Hematopoietic multipotent progenitor cell treated with erythropoietin and hydrocortisone succinate and interleukin-3 and kit ligand, for 17 days (in vitro differentiated cells): ENCODE measurements at regions not wholly inside any gene's neighbourhood (a gene's known extent, or its start where the extent isn't known, plus 50 kb on each side); places are given as distances from the start of the nearest gene placed in this dataset.

Experiments used
- DNase-seq: peaks from one replicate; pipeline ENCODE4 v3.0.0-alpha.2; 2015; ENCODE audit warnings: low spot score

DNA sequence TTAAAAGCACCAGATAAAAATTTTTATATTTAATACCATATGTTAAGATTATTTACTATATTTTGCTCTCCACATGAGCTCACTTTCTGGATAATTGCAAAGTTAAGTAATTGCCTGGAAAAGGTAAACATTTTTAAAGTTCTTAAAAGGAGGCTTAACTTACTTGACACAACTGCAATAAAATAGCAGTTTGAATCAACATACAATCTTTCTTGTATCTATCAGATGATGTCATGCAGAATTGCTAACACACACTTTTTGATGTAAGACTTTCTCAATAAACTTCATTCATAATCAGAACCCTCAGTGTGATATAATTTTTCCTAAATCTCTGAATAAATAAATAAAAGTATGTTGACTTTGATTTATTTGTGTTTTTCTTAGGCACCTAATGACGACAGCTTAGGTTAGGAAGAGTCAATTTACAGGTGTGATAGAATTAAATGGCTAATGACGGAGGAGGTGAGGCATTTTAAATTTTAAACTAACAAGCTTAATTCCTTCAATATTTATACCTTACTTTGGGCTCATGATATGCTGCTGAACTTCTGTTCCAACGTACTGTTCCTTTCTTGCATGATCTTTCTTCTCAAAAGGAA, 99.5 kb downstream of the LYPLAL1 start:
- no peak for DNase-seq

DNA sequence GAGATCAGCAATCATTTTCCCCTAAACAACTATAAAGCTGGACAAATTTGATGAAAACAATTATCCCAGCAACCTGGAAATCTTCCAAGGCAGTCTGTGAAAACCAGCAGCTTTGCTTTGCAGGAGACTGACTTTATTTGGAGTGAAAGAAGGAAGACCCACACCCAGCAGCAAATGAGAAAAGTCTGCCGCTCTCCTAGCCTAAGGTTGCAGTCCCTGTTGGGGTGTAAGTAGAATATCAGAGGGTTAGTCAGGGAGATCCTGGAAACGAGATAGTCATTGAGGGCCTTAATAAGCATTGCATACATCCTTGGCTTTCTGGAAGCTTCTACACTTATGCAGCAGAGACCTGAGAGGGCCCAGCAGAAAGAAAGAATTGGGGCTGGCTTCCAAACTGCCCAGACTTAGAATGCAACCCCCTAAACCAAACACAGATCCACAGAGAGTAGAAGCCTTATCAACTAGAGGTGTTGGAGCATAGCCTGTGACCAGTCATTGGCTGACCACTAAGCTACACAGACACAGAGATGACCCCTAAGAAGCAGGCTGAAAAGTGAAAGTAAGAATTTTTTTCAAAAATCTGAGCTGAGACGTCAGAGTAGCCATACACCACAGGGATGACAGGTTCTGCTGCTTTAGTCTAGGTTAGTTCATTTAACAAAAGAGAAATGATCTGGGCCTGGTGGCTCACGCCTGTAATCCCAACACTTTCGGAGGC, 98.3 kb downstream of the LYPLAL1 start:
- no peak for DNase-seq

- no peak for DNase-seq
These were observed 95.5 kb downstream of the LYPLAL1 start for GRCh38 chr1:219269171-219269570.

GRCh38 chr1:219266524-219266923, 92.8 kb downstream of the LYPLAL1 start:
- no peak for DNase-seq

DNA sequence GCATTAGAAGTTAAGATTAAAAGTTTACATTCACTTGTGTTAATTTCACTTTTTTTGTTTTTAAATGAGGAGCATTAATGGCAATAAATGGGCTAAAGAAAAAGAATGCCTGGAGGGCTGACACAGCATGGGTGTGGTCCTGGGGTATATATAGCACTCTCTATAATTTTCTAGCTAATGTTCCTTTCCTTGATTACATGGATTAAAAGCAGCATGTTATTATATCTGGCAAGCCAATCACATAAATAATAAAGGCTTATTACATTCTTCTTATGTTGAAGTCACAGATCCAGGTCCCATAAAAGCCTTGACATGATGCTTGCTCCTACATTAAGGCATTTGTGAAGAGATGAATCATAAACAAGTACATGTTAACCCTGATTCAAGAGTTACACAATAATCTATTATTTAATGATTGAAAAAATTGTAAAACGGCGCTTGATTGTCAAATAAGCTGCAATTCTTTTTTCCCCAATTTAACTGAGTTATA, 91.4 kb downstream of the LYPLAL1 start:
- DNase-seq, result no peak

DNA sequence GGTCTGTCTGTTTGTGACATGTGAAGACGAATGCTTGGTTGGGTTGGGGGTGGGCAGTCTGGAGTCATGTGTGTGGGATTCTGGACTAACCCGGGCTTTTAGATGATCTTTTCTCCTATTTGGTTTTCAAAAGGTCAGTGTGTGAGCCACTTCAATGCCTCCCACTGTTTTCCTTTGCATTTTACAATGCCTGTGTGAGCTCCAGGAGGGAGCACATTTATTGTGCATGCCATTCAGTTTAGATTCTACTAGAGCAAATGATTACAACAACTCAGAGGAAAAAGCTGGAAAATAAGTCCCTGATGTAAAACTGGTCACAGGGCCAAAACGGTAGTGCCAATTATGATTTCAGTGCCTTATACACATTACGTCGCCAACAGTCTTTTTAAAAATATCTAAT, 90.9 kb downstream of the LYPLAL1 start:
- DNase-seq, result no peak
